ENCODE measurements at regions not wholly inside any gene's neighbourhood (a gene's known extent, or its start where the extent isn't known, plus 50 kb on each side); places are given as distances from the start of the nearest gene placed in this dataset.

GRCh38 chr2:60226943-60227342 lies 326.5 kb downstream of the BCL11A start:
- no peaks in the 10 kb centered on the region for H3K27me3 ChIP-seq (ENCODE audit: insufficient read depth, low read length, poor library complexity)
- H3K9ac ChIP-seq (ENCODE audit: low read depth, low read length) = no peak overlapping the region
- H2AFZ ChIP-seq (ENCODE audit: low read depth, low read length) = no peak overlapping the region
- H3K79me2 ChIP-seq (ENCODE audit: insufficient read depth, low read length) = no peaks in the 10 kb centered on the region
- H3K4me3 ChIP-seq (ENCODE audit: low read depth in 1 of 2, low read length in 2 of 2) = no peak overlapping the region
- no peaks in the 10 kb centered on the region for H3K4me1 ChIP-seq (ENCODE audit: insufficient read depth, low read length)
- no peaks in the 10 kb centered on the region for H4K20me1 ChIP-seq (ENCODE audit: insufficient read depth, low read length)
- no peak overlapping the region for H3K4me2 ChIP-seq (ENCODE audit: insufficient read depth, low read length)
- no peak for TF ChIP-seq EZH2 (IDR thresholded peaks at IDR 0.05; ENCODE audit: borderline replicate concordance, low read depth, low read length, severe bottlenecking)
- TF ChIP-seq, protein P1, sequence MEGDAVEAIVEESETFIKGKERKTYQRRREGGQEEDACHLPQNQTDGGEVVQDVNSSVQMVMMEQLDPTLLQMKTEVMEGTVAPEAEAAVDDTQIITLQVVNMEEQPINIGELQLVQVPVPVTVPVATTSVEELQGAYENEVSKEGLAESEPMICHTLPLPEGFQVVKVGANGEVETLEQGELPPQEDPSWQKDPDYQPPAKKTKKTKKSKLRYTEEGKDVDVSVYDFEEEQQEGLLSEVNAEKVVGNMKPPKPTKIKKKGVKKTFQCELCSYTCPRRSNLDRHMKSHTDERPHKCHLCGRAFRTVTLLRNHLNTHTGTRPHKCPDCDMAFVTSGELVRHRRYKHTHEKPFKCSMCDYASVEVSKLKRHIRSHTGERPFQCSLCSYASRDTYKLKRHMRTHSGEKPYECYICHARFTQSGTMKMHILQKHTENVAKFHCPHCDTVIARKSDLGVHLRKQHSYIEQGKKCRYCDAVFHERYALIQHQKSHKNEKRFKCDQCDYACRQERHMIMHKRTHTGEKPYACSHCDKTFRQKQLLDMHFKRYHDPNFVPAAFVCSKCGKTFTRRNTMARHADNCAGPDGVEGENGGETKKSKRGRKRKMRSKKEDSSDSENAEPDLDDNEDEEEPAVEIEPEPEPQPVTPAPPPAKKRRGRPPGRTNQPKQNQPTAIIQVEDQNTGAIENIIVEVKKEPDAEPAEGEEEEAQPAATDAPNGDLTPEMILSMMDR (IDR thresholded peaks at IDR 0.05; ENCODE audit: borderline replicate concordance, extremely low read depth, low read length, poor library complexity, severe bottlenecking) = no peak
- no peak for DNase-seq
- peaks cover 8% of the 10 kb centered on the region for H3K9me3 ChIP-seq (ENCODE audit: insufficient read depth, low read length, severe bottlenecking)
- H3K36me3 ChIP-seq (ENCODE audit: insufficient read depth, low read length) = no peaks in the 10 kb centered on the region
- ATAC-seq (ENCODE audit: insufficient read depth, low read depth) = no peak
- H3K27ac ChIP-seq (ENCODE audit: low read length) = no peak overlapping the region

GRCh38 chr2:60226191-60226590 lies 327.3 kb downstream of the BCL11A start:
- no peaks in the 10 kb centered on the region for H3K27me3 ChIP-seq (ENCODE audit: insufficient read depth, low read length, poor library complexity)
- TF ChIP-seq EZH2 (IDR thresholded peaks at IDR 0.05; ENCODE audit: borderline replicate concordance, low read depth, low read length, severe bottlenecking) = no peak
- TF ChIP-seq, protein P1 (IDR thresholded peaks at IDR 0.05; ENCODE audit: borderline replicate concordance, extremely low read depth, low read length, poor library complexity, severe bottlenecking) = no peak
- H3K9ac ChIP-seq (ENCODE audit: low read depth, low read length) = no peak overlapping the region
- ATAC-seq (ENCODE audit: insufficient read depth, low read depth) = no peak
- no peaks in the 10 kb centered on the region for H3K36me3 ChIP-seq (ENCODE audit: insufficient read depth, low read length)
- H3K4me2 ChIP-seq (ENCODE audit: insufficient read depth, low read length) = no peak overlapping the region
- H4K20me1 ChIP-seq (ENCODE audit: insufficient read depth, low read length) = no peaks in the 10 kb centered on the region
- DNase-seq = no peak
- H3K9me3 ChIP-seq (ENCODE audit: insufficient read depth, low read length, severe bottlenecking) = peaks cover under 1% of the 10 kb centered on the region
- H3K4me1 ChIP-seq (ENCODE audit: insufficient read depth, low read length) = no peaks in the 10 kb centered on the region
- no peak overlapping the region for H3K27ac ChIP-seq (ENCODE audit: low read length)
- H3K4me3 ChIP-seq (ENCODE audit: low read depth in 1 of 2, low read length in 2 of 2) = no peak overlapping the region
- H2AFZ ChIP-seq (ENCODE audit: low read depth, low read length) = no peak overlapping the region
- H3K79me2 ChIP-seq (ENCODE audit: insufficient read depth, low read length) = no peaks in the 10 kb centered on the region

DNA sequence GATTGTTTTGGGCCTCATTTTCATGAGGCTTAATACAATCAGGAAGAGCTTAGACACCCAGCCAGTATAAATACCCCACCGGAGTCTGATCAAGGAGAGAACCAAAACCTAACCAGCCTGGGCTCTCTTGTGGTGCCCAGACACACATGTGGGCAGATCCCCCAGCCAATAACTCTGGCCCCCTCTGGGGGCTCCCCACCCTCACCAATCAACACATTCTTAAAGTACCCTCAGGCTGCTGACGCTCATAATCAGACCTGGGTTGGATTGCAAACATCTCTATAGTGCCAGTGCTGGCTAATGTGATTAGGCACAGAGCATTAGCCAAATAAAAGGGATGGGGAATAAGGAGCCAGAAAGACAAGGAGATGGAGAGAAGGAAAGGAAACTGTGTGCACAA lies 329.6 kb downstream of the BCL11A start:
- Histone ChIP-seq H3K79me2 (ENCODE audit: insufficient read depth, low read length) (no peaks in the 10 kb centered on the region), H3K4me2 (ENCODE audit: insufficient read depth, low read length) (no peak overlapping the region), H4K20me1 (ENCODE audit: insufficient read depth, low read length) (no peaks in the 10 kb centered on the region), H3K9me3 (ENCODE audit: insufficient read depth, low read length, severe bottlenecking) (no peaks in the 10 kb centered on the region), H3K27me3 (ENCODE audit: insufficient read depth, low read length, poor library complexity) (no peaks in the 10 kb centered on the region), H3K9ac (ENCODE audit: low read depth, low read length) (no peak overlapping the region), H3K4me1 (ENCODE audit: insufficient read depth, low read length) (no peaks in the 10 kb centered on the region), H3K4me3 (ENCODE audit: low read depth in 1 of 2, low read length in 2 of 2) (no peak overlapping the region), H3K27ac (ENCODE audit: low read length) (no peak overlapping the region), H3K36me3 (ENCODE audit: insufficient read depth, low read length) (no peaks in the 10 kb centered on the region), H2AFZ (ENCODE audit: low read depth, low read length) (no peak overlapping the region)
- ATAC-seq (ENCODE audit: insufficient read depth, low read depth) = no peak
- TF ChIP-seq, protein P1 (IDR thresholded peaks at IDR 0.05; ENCODE audit: borderline replicate concordance, extremely low read depth, low read length, poor library complexity, severe bottlenecking) = no peak
- no peak for TF ChIP-seq EZH2 (IDR thresholded peaks at IDR 0.05; ENCODE audit: borderline replicate concordance, low read depth, low read length, severe bottlenecking)
- DNase-seq = no peak

GRCh38 chr2:60221098-60221497 lies 332.4 kb downstream of the BCL11A start:
- Histone ChIP-seq H3K4me1 (ENCODE audit: insufficient read depth, low read length) (peaks cover 10% of the 10 kb centered on the region), H3K79me2 (ENCODE audit: insufficient read depth, low read length) (no peaks in the 10 kb centered on the region), H3K4me3 (ENCODE audit: low read depth in 1 of 2, low read length in 2 of 2) (no peak overlapping the region), H3K9me3 (ENCODE audit: insufficient read depth, low read length, severe bottlenecking) (no peaks in the 10 kb centered on the region), H3K36me3 (ENCODE audit: insufficient read depth, low read length) (no peaks in the 10 kb centered on the region), H2AFZ (ENCODE audit: low read depth, low read length) (no peak overlapping the region), H3K4me2 (ENCODE audit: insufficient read depth, low read length) (no peak overlapping the region), H3K9ac (ENCODE audit: low read depth, low read length) (no peak overlapping the region), H3K27ac (ENCODE audit: low read length) (no peak overlapping the region), H3K27me3 (ENCODE audit: insufficient read depth, low read length, poor library complexity) (no peaks in the 10 kb centered on the region), H4K20me1 (ENCODE audit: insufficient read depth, low read length) (no peaks in the 10 kb centered on the region)
- DNase-seq = no peak
- no peak for ATAC-seq (ENCODE audit: insufficient read depth, low read depth)
- TF ChIP-seq EZH2 (IDR thresholded peaks at IDR 0.05; ENCODE audit: borderline replicate concordance, low read depth, low read length, severe bottlenecking) = no peak
